Prostate gland (tissue), 2 donors: ENCODE measurements at regions not wholly inside any gene's neighbourhood (a gene's known extent, or its start where the extent isn't known, plus 50 kb on each side); places are given as distances from the start of the nearest gene placed in this dataset.

ENCODE experiments used
- POLR2A ChIP-seq: fragments of 450-650 bp; IDR thresholded peaks from one replicate; pipeline ENCODE4 v1.6.1; 2016; ENCODE audit warnings: antibody characterized with exemption, mild to moderate bottlenecking
- TF ChIP-seq, protein P1 (sequence below), 4 experiments: fragments of 200-600 bp in 2 of 4; fragments of 450-650 bp in 2 of 4; sonication (generic) in 2 of 4; IDR thresholded peaks; 1 replicate in 3 of 4; 2 replicates in 1 of 4; pipeline ENCODE4 v1.5.1; 2016 to 2019; ENCODE audit warnings: antibody characterized with exemption in 4 of 4, mild to moderate bottlenecking in 2 of 4, moderate library complexity in 2 of 4

DNA sequence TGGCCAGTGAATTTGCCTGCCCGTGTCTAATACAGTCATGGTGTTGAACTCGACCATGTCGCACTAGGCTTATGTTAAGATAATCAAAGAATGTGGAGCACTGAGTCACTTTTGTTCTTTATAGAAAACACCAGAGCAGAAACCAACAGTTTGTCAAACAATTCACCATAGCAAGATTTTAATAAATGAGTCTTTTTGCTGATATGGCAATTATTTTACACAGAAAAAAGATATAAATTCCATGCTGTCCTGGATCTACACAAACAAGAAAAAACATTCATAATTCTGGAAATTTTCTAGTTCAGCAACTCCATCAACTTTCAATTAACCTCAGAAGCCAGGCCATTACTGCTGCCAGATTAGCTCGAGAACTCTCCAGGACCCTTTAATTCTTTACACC lies 208.9 kb downstream of the ZNF608 start:
- TF ChIP-seq POLR2A = no peak
- TF ChIP-seq, protein P1, sequence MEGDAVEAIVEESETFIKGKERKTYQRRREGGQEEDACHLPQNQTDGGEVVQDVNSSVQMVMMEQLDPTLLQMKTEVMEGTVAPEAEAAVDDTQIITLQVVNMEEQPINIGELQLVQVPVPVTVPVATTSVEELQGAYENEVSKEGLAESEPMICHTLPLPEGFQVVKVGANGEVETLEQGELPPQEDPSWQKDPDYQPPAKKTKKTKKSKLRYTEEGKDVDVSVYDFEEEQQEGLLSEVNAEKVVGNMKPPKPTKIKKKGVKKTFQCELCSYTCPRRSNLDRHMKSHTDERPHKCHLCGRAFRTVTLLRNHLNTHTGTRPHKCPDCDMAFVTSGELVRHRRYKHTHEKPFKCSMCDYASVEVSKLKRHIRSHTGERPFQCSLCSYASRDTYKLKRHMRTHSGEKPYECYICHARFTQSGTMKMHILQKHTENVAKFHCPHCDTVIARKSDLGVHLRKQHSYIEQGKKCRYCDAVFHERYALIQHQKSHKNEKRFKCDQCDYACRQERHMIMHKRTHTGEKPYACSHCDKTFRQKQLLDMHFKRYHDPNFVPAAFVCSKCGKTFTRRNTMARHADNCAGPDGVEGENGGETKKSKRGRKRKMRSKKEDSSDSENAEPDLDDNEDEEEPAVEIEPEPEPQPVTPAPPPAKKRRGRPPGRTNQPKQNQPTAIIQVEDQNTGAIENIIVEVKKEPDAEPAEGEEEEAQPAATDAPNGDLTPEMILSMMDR (IDR thresholded peaks at IDR 0.05) = no peak
